ENCODE measurements at regions not wholly inside any gene's neighbourhood (a gene's known extent, or its start where the extent isn't known, plus 50 kb on each side); places are given as distances from the start of the nearest gene placed in this dataset.

DNA sequence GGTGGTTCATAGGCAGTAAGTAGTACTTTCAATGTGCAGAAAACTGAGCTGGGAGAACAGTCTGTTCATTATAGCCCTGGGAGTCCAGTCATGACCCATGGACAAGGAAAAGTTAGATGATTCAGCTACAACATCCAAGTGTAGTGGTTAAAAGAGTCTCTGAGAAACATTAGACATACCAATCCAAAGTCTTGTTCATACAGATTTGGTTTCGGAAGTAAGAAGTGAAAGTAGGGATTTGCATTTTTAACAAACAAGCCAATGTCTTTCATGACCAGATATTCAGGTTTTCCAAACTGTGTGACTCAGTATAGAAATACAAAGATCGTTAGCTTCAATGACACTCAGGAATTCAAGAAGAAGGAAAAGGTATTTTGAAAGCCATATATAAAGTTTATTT, 345.3 kb downstream of the SLITRK1 start (continued):
- no peak for TF ChIP-seq HNF4G (IDR thresholded peaks at IDR 0.05)
- TF ChIP-seq, protein P1, sequence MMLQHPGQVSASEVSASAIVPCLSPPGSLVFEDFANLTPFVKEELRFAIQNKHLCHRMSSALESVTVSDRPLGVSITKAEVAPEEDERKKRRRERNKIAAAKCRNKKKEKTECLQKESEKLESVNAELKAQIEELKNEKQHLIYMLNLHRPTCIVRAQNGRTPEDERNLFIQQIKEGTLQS (IDR thresholded peaks at IDR 0.05), result no peak

DNA sequence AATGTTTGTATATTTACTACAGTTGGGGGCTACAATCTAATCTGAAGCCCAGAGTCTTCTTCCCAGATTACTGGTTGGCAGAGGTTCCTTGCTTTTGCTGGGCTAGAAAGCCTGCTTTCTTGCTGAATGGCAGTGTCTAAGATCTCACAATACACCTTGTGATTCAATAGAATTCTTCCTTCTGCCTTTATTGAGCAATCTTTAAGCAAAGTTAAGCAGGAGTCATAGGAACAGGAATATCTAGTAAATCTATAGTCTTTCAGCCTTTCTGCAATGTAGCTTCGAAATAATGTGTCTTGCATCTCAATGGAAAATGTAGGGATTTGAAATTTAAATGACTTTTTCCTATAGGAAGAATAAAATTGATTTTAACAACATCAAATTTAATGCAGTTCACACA, 346.1 kb downstream of the SLITRK1 start:
- no peak overlapping the region for H3K27ac ChIP-seq (ENCODE audit: low read depth in 1 of 2, low read length in 2 of 2)
- H3K9ac ChIP-seq (ENCODE audit: low read depth in 1 of 2, low read length in 2 of 2), result no peak overlapping the region
- peaks cover 4 to 10% (median 7%) of the 10 kb centered on the region in 4 donors for H3K9me3 ChIP-seq (ENCODE audit: control insufficient read depth in 4 of 4, low read length in 3 of 4)
- no peak for DNase-seq (ENCODE audit: low spot score)
- WGBS, result 36% methylated on average over 1 of the region's 1 CpG
- H3K27me3 ChIP-seq (ENCODE audit: control insufficient read depth in 4 of 4, insufficient read depth in 4 of 4, low read length in 3 of 4), result no peaks in the 10 kb centered on the region
- no peak for TF ChIP-seq FOXA2 (IDR thresholded peaks at IDR 0.05)
- no peak for TF ChIP-seq GABPA (IDR thresholded peaks at IDR 0.05 in 1 of 2, conservative IDR thresholded peaks at IDR 0.05 in 1 of 2)
- no peak for TF ChIP-seq SP1 (IDR thresholded peaks at IDR 0.05)
- no peak for TF ChIP-seq RXRA (IDR thresholded peaks at IDR 0.05)
- TF ChIP-seq EGR1 (IDR thresholded peaks at IDR 0.05; ENCODE audit: low read depth in 2 of 2), result no peak
- TF ChIP-seq, protein P2, sequence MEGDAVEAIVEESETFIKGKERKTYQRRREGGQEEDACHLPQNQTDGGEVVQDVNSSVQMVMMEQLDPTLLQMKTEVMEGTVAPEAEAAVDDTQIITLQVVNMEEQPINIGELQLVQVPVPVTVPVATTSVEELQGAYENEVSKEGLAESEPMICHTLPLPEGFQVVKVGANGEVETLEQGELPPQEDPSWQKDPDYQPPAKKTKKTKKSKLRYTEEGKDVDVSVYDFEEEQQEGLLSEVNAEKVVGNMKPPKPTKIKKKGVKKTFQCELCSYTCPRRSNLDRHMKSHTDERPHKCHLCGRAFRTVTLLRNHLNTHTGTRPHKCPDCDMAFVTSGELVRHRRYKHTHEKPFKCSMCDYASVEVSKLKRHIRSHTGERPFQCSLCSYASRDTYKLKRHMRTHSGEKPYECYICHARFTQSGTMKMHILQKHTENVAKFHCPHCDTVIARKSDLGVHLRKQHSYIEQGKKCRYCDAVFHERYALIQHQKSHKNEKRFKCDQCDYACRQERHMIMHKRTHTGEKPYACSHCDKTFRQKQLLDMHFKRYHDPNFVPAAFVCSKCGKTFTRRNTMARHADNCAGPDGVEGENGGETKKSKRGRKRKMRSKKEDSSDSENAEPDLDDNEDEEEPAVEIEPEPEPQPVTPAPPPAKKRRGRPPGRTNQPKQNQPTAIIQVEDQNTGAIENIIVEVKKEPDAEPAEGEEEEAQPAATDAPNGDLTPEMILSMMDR (IDR thresholded peaks at IDR 0.05; ENCODE audit: low read depth, low read length, missing input control), result no peak
- TF ChIP-seq RAD21 (IDR thresholded peaks at IDR 0.05), result no peak
- no peak for TF ChIP-seq TAF1 (conservative IDR thresholded peaks at IDR 0.05)
- no peak for TF ChIP-seq HNF4G (IDR thresholded peaks at IDR 0.05)
- no peak for TF ChIP-seq JUND (IDR thresholded peaks at IDR 0.05)
- no peak for TF ChIP-seq YY1 (IDR thresholded peaks at IDR 0.05)
- TF ChIP-seq, protein P1 (IDR thresholded peaks at IDR 0.05), result no peak
- no peak for TF ChIP-seq NR2F2 (IDR thresholded peaks at IDR 0.05)
- H3K4me3 ChIP-seq (ENCODE audit: low read depth in 1 of 3, low read length in 3 of 3), result no peak overlapping the region
- no peaks in the 10 kb centered on the region for H3K36me3 ChIP-seq (ENCODE audit: control insufficient read depth in 4 of 4, insufficient read depth in 3 of 4, low read depth in 1 of 4, low read length in 3 of 4)
- no peaks in the 10 kb centered on the region for H3K4me1 ChIP-seq (ENCODE audit: control insufficient read depth in 4 of 4, insufficient read depth in 4 of 4, low read length in 3 of 4)

DNA sequence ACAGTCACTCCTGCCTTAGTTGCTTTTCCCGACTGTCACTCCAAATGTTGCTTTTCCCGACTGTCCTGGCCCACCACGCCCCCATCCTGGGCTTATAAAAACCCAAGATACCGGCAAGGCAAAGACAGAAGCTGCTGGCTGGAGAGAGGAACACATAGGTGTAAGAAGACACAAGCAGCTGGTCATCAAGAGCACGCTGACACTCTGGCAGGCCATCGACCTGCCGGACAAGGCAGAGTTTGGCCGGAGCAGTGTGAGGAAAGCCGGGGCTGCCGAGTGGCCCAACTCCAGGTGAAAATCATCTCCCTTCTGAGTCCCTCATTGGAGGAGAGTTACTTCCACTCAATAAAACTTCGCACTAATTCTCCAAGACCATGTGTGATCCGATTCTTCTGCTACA, 349.5 kb downstream of the SLITRK1 start:
- H3K9ac ChIP-seq (ENCODE audit: low read depth in 1 of 2, low read length in 2 of 2), result no peak overlapping the region
- no peak for DNase-seq (ENCODE audit: low spot score)
- H3K9me3 ChIP-seq (ENCODE audit: control insufficient read depth in 4 of 4, low read length in 3 of 4), result peaks cover 0 to 4% (median 1%) of the 10 kb centered on the region in 4 donors
- H3K36me3 ChIP-seq (ENCODE audit: control insufficient read depth in 4 of 4, insufficient read depth in 3 of 4, low read depth in 1 of 4, low read length in 3 of 4), result no peaks in the 10 kb centered on the region
- H3K27ac ChIP-seq (ENCODE audit: low read depth in 1 of 2, low read length in 2 of 2), result no peak overlapping the region
- TF ChIP-seq, protein P2 (IDR thresholded peaks at IDR 0.05; ENCODE audit: low read depth, low read length, missing input control), result no peak
- TF ChIP-seq GABPA (IDR thresholded peaks at IDR 0.05 in 1 of 2, conservative IDR thresholded peaks at IDR 0.05 in 1 of 2) (no peak), EGR1 (IDR thresholded peaks at IDR 0.05; ENCODE audit: low read depth in 2 of 2) (no peak), FOXA2 (IDR thresholded peaks at IDR 0.05) (no peak), RAD21 (IDR thresholded peaks at IDR 0.05) (no peak), JUND (IDR thresholded peaks at IDR 0.05) (no peak), RXRA (IDR thresholded peaks at IDR 0.05) (no peak), NR2F2 (IDR thresholded peaks at IDR 0.05) (no peak)
- TF ChIP-seq, protein P3, sequence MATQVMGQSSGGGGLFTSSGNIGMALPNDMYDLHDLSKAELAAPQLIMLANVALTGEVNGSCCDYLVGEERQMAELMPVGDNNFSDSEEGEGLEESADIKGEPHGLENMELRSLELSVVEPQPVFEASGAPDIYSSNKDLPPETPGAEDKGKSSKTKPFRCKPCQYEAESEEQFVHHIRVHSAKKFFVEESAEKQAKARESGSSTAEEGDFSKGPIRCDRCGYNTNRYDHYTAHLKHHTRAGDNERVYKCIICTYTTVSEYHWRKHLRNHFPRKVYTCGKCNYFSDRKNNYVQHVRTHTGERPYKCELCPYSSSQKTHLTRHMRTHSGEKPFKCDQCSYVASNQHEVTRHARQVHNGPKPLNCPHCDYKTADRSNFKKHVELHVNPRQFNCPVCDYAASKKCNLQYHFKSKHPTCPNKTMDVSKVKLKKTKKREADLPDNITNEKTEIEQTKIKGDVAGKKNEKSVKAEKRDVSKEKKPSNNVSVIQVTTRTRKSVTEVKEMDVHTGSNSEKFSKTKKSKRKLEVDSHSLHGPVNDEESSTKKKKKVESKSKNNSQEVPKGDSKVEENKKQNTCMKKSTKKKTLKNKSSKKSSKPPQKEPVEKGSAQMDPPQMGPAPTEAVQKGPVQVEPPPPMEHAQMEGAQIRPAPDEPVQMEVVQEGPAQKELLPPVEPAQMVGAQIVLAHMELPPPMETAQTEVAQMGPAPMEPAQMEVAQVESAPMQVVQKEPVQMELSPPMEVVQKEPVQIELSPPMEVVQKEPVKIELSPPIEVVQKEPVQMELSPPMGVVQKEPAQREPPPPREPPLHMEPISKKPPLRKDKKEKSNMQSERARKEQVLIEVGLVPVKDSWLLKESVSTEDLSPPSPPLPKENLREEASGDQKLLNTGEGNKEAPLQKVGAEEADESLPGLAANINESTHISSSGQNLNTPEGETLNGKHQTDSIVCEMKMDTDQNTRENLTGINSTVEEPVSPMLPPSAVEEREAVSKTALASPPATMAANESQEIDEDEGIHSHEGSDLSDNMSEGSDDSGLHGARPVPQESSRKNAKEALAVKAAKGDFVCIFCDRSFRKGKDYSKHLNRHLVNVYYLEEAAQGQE (IDR thresholded peaks at IDR 0.05), result no peak
- TF ChIP-seq, protein P4, sequence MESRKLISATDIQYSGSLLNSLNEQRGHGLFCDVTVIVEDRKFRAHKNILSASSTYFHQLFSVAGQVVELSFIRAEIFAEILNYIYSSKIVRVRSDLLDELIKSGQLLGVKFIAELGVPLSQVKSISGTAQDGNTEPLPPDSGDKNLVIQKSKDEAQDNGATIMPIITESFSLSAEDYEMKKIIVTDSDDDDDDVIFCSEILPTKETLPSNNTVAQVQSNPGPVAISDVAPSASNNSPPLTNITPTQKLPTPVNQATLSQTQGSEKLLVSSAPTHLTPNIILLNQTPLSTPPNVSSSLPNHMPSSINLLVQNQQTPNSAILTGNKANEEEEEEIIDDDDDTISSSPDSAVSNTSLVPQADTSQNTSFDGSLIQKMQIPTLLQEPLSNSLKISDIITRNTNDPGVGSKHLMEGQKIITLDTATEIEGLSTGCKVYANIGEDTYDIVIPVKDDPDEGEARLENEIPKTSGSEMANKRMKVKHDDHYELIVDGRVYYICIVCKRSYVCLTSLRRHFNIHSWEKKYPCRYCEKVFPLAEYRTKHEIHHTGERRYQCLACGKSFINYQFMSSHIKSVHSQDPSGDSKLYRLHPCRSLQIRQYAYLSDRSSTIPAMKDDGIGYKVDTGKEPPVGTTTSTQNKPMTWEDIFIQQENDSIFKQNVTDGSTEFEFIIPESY (IDR thresholded peaks at IDR 0.05), result no peak
- TF ChIP-seq, protein P5, sequence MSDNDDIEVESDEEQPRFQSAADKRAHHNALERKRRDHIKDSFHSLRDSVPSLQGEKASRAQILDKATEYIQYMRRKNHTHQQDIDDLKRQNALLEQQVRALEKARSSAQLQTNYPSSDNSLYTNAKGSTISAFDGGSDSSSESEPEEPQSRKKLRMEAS (IDR thresholded peaks at IDR 0.05), result no peak
- TF ChIP-seq, protein P1 (IDR thresholded peaks at IDR 0.05), result no peak
- H3K27me3 ChIP-seq (ENCODE audit: control insufficient read depth in 4 of 4, insufficient read depth in 4 of 4, low read length in 3 of 4), result no peaks in the 10 kb centered on the region
- H3K4me3 ChIP-seq (ENCODE audit: low read depth in 1 of 3, low read length in 3 of 3), result no peak overlapping the region
- H3K4me1 ChIP-seq (ENCODE audit: control insufficient read depth in 4 of 4, insufficient read depth in 4 of 4, low read length in 3 of 4), result no peaks in the 10 kb centered on the region
- 80% methylated on average over 12 of the region's 12 CpGs for WGBS
